ENCODE measurements at regions not wholly inside any gene's neighbourhood (a gene's known extent, or its start where the extent isn't known, plus 50 kb on each side); places are given as distances from the start of the nearest gene placed in this dataset.

- TF ChIP-seq CTCF (IDR thresholded peaks at IDR 0.05) (no peak), FOSL2 (IDR thresholded peaks at IDR 0.05; ENCODE audit: borderline replicate concordance, low read depth) (no peak), MXI1 (IDR thresholded peaks at IDR 0.05; ENCODE audit: low read depth, low read length) (no peak), SIN3A (IDR thresholded peaks at IDR 0.05; ENCODE audit: borderline replicate concordance, low read depth, low read length) (no peak), ELF1 (IDR thresholded peaks at IDR 0.05) (no peak), YY1 (IDR thresholded peaks at IDR 0.05; ENCODE audit: low read depth) (no peak), GATA2 (CRISPR knock-in tag; IDR thresholded peaks at IDR 0.05) (no peak)
- TF ChIP-seq, protein P1, sequence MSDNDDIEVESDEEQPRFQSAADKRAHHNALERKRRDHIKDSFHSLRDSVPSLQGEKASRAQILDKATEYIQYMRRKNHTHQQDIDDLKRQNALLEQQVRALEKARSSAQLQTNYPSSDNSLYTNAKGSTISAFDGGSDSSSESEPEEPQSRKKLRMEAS (IDR thresholded peaks at IDR 0.05; ENCODE audit: low read depth) = no peak
Observed at GRCh38 chr19:31956771-31957392, 388.5 kb upstream of the ZNF507 start (continued).

DNA sequence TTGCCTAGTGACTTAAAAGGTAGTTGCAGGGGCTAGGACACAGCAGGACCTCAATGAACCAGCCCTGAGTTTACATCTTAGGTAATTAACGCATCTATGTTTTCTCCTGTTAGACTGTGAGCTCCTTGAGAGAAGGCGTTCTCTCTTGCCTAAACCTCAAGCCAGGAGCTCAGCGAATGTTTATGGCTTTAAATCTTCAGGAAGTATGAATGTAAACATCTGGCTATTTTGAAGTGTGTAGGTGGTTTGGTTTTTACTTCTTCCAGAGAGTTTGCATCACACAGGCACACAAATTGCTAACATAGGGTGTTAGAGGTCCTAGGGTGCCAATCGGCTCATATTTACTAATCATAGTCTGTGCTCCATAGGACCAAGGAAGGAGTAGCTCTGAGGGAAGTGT lies 387.7 kb upstream of the ZNF507 start:
- H3K27ac ChIP-seq (ENCODE audit: low read depth in 2 of 2, low read length in 1 of 2) = no peak overlapping the region

More for the DNA sequence above, 387.7 kb upstream of the ZNF507 start:
- Histone ChIP-seq H3K9ac (no peak overlapping the region), H3K79me2 (ENCODE audit: insufficient read depth) (no peaks in the 10 kb centered on the region), H4K20me1 (ENCODE audit: insufficient read depth) (no peaks in the 10 kb centered on the region), H2AFZ (ENCODE audit: low read depth) (no peak overlapping the region), H3K9me3 (no peaks in the 10 kb centered on the region), H3F3A (replicated peaks; ENCODE audit: insufficient read depth) (no peaks in the 10 kb centered on the region), H3K9me2 (no peaks in the 10 kb centered on the region), H3K36me3 (replicated peaks in 1 of 2; ENCODE audit: control insufficient read depth in 1 of 2, insufficient read depth in 2 of 2, low read length in 1 of 2) (no peaks in the 10 kb centered on the region), H3K4me2 (no peak overlapping the region), H3K4me3 (ENCODE audit: low read depth in 2 of 2, low read length in 1 of 2) (no peak overlapping the region), H3K27me3 (ENCODE audit: insufficient read depth) (no peaks in the 10 kb centered on the region), H3K4me1 (ENCODE audit: control insufficient read depth in 1 of 2, insufficient read depth in 2 of 2, low read depth in 1 of 2, low read length in 1 of 2) (no peaks in the 10 kb centered on the region)
- TF ChIP-seq REST (IDR thresholded peaks at IDR 0.05; ENCODE audit: low read depth, low read length) (no peak), MEF2A (IDR thresholded peaks at IDR 0.05; ENCODE audit: borderline replicate concordance, low read depth) (no peak), USF1 (IDR thresholded peaks at IDR 0.05; ENCODE audit: borderline replicate concordance, low read depth) (no peak), EP300 (IDR thresholded peaks at IDR 0.05; ENCODE audit: borderline replicate concordance in 1 of 2, low read depth in 1 of 2, low read length in 1 of 2) (no peak), POLR2AphosphoS5 (IDR thresholded peaks at IDR 0.05; ENCODE audit: low read depth, low read length) (no peak), PBX3 (IDR thresholded peaks at IDR 0.05) (no peak), MXI1 (IDR thresholded peaks at IDR 0.05; ENCODE audit: low read depth, low read length) (no peak), RXRA (IDR thresholded peaks at IDR 0.05; ENCODE audit: borderline replicate concordance, low read depth) (no peak), CTCF (IDR thresholded peaks at IDR 0.05) (no peak), TAF1 (IDR thresholded peaks at IDR 0.05; ENCODE audit: borderline replicate concordance, low read depth, low read length) (no peak), YY1 (IDR thresholded peaks at IDR 0.05; ENCODE audit: low read depth) (no peak)
- TF ChIP-seq, protein P2, sequence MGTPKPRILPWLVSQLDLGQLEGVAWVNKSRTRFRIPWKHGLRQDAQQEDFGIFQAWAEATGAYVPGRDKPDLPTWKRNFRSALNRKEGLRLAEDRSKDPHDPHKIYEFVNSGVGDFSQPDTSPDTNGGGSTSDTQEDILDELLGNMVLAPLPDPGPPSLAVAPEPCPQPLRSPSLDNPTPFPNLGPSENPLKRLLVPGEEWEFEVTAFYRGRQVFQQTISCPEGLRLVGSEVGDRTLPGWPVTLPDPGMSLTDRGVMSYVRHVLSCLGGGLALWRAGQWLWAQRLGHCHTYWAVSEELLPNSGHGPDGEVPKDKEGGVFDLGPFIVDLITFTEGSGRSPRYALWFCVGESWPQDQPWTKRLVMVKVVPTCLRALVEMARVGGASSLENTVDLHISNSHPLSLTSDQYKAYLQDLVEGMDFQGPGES (IDR thresholded peaks at IDR 0.05; ENCODE audit: low read depth, low read length) = no peak
- no peak for DNase-seq
- 19% methylated on average over 4 of the region's 4 CpGs for WGBS (ENCODE audit: low lambda C conversion rate)
- CTCF ChIA-PET = interaction anchor here (1.0 kb wide), 1 partner anchor 1275 kb away, joined by 4 read pairs; no protein-coding TSS in a partner anchor
- POLR2A ChIA-PET = no interaction called here

Measured in SK-N-SH (cell line).